ENCODE measurements at regions not wholly inside any gene's neighbourhood (a gene's known extent, or its start where the extent isn't known, plus 50 kb on each side); places are given as distances from the start of the nearest gene placed in this dataset.

- no peak for ATAC-seq
- no peak overlapping the region for H3K4me3 ChIP-seq
- no peak overlapping the region for H3K27ac ChIP-seq
- intact Hi-C loops (cut with DNase I), result no loop called here
- no peak for DNase-seq
- 85 to 86% methylated on average over 5 of the region's 5 CpGs for WGBS, 2 donors
- H3K9me3 ChIP-seq, result peaks cover 0 to 8% (median 0%) of the 10 kb centered on the region in 3 donors
- no peaks in the 10 kb centered on the region for H3K4me1 ChIP-seq
- TF ChIP-seq CTCF (IDR thresholded peaks at IDR 0.05) (no peak), POLR2A (IDR thresholded peaks at IDR 0.05) (no peak)
- no peaks in the 10 kb centered on the region for H3K27me3 ChIP-seq
- no peaks in the 10 kb centered on the region for H3K36me3 ChIP-seq (replicated peaks in 1 of 2; ENCODE audit: insufficient read depth in 1 of 2, low read depth in 2 of 2)
These were observed 163.7 kb upstream of the SLC30A5 start for GRCh38 chr5:68930139-68930538.

- TF ChIP-seq CTCF (IDR thresholded peaks at IDR 0.05) (no peak), POLR2A (IDR thresholded peaks at IDR 0.05) (no peak)
- Histone ChIP-seq H3K4me1 (no peaks in the 10 kb centered on the region), H3K27me3 (no peaks in the 10 kb centered on the region), H3K9me3 (peaks cover 0 to 8% (median 0%) of the 10 kb centered on the region in 3 donors), H3K36me3 (replicated peaks in 1 of 2; ENCODE audit: insufficient read depth in 1 of 2, low read depth in 2 of 2) (no peaks in the 10 kb centered on the region), H3K27ac (no peak overlapping the region), H3K4me3 (no peak overlapping the region)
- intact Hi-C loops (cut with DNase I), result no loop called here
- 70 to 78% methylated on average over 3 of the region's 3 CpGs for WGBS, 2 donors
- no peak for ATAC-seq
- no peak for DNase-seq
These were observed 160.9 kb upstream of the SLC30A5 start for GRCh38 chr5:68932830-68933434.

GRCh38 chr5:68942169-68942568 lies 151.6 kb upstream of the SLC30A5 start:
- intact Hi-C loops (cut with DNase I), result no loop called here
- DNase-seq (no peak), ATAC-seq (no peak)
- H3K36me3 ChIP-seq (replicated peaks in 1 of 2; ENCODE audit: insufficient read depth in 1 of 2, low read depth in 2 of 2), result no peaks in the 10 kb centered on the region
- no peak for TF ChIP-seq CTCF (IDR thresholded peaks at IDR 0.05)
- TF ChIP-seq POLR2A (IDR thresholded peaks at IDR 0.05), result no peak
- H3K27me3 ChIP-seq, result no peaks in the 10 kb centered on the region
- no peak overlapping the region for H3K4me3 ChIP-seq
- H3K27ac ChIP-seq, result no peak overlapping the region
- H3K4me1 ChIP-seq, result no peaks in the 10 kb centered on the region
- WGBS, 2 donors, result 83 to 87% methylated on average over 2 of the region's 2 CpGs
- H3K9me3 ChIP-seq, result no peaks in the 10 kb centered on the region

- intact Hi-C loops (cut with DNase I), result no loop called here
- WGBS, 2 donors, result 80 to 94% methylated on average over 3 of the region's 3 CpGs
- DNase-seq (no peak), ATAC-seq (no peak)
- TF ChIP-seq POLR2A (IDR thresholded peaks at IDR 0.05) (no peak), CTCF (IDR thresholded peaks at IDR 0.05) (no peak)
- Histone ChIP-seq H3K4me3 (no peak overlapping the region), H3K27me3 (no peaks in the 10 kb centered on the region), H3K36me3 (replicated peaks in 1 of 2; ENCODE audit: insufficient read depth in 1 of 2, low read depth in 2 of 2) (no peaks in the 10 kb centered on the region), H3K9me3 (no peaks in the 10 kb centered on the region), H3K4me1 (no peaks in the 10 kb centered on the region), H3K27ac (no peak overlapping the region)
These were observed 147.1 kb upstream of the SLC30A5 start for GRCh38 chr5:68946728-68947127.

- Histone ChIP-seq H3K4me3 (no peak overlapping the region), H3K9me3 (no peaks in the 10 kb centered on the region), H3K27me3 (no peaks in the 10 kb centered on the region), H3K4me1 (no peaks in the 10 kb centered on the region), H3K27ac (no peak overlapping the region), H3K36me3 (replicated peaks in 1 of 2; ENCODE audit: insufficient read depth in 1 of 2, low read depth in 2 of 2) (no peaks in the 10 kb centered on the region)
- TF ChIP-seq POLR2A (IDR thresholded peaks at IDR 0.05) (no peak), CTCF (IDR thresholded peaks at IDR 0.05) (no peak)
- 48 to 81% methylated on average over 2 of the region's 2 CpGs for WGBS, 2 donors
- ATAC-seq (no peak), DNase-seq (no peak)
- intact Hi-C loops (cut with DNase I), result no loop called here
These were observed 145.8 kb upstream of the SLC30A5 start for GRCh38 chr5:68947986-68948385.
